GM12865 (cell line): ENCODE measurements at regions not wholly inside any gene's neighbourhood (a gene's known extent, or its start where the extent isn't known, plus 50 kb on each side); places are given as distances from the start of the nearest gene placed in this dataset.

Experiments used
- DNase-seq: peaks from one replicate; pipeline ENCODE4 v3.0.0; 2010; ENCODE audit warnings: low read depth
- H3K4me3 ChIP-seq: 2 replicates; pipeline ENCODE4 v1.5.1; 2011; ENCODE audit warnings: mild to moderate bottlenecking, low read depth, low read length, control low read depth
- TF ChIP-seq, protein P1 (sequence below): IDR thresholded peaks from 2 replicates; pipeline ENCODE4 v1.5.1; 2011; ENCODE audit warnings: low read length, control low read depth, low read depth, inconsistent platforms; ENCODE audit not compliant: insufficient read depth; ENCODE audit errors: missing control alignments

DNA sequence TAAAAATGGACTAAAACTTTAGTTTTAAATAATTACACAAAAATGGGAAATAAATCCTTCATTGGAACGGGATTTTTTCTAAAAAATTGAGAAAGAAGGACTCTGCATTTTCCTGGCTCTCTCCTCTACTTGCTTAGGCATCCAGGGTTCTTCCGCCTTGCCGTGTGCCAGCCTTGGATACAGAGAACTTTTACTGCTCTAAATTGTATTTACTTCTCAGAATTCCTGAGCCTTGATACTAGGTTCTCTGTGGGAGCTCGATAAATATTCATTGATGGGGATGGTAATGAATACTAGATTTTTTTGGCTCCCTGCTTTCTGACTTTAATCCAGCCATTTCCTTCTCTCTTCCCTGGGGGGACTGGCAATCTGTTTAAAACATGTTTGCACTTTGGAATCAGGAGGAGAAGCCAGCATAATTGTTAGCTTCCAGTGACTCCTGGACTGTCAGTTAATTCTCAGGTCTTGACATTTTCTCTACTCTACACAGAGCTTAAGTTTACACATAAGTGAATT lies 746.1 kb upstream of the LRRTM1 start:
- TF ChIP-seq, protein P1, sequence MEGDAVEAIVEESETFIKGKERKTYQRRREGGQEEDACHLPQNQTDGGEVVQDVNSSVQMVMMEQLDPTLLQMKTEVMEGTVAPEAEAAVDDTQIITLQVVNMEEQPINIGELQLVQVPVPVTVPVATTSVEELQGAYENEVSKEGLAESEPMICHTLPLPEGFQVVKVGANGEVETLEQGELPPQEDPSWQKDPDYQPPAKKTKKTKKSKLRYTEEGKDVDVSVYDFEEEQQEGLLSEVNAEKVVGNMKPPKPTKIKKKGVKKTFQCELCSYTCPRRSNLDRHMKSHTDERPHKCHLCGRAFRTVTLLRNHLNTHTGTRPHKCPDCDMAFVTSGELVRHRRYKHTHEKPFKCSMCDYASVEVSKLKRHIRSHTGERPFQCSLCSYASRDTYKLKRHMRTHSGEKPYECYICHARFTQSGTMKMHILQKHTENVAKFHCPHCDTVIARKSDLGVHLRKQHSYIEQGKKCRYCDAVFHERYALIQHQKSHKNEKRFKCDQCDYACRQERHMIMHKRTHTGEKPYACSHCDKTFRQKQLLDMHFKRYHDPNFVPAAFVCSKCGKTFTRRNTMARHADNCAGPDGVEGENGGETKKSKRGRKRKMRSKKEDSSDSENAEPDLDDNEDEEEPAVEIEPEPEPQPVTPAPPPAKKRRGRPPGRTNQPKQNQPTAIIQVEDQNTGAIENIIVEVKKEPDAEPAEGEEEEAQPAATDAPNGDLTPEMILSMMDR: no peak
- H3K4me3 ChIP-seq: no peak overlapping the region
- no peak for DNase-seq

GRCh38 chr2:81043681-81044080 lies 739.1 kb upstream of the LRRTM1 start:
- no peak for DNase-seq
- TF ChIP-seq, protein P1: no peak
- no peak overlapping the region for H3K4me3 ChIP-seq

GRCh38 chr2:81007104-81007503 lies 702.6 kb upstream of the LRRTM1 start:
- H3K4me3 ChIP-seq: no peak overlapping the region
- TF ChIP-seq, protein P1: no peak
- DNase-seq: no peak

- H3K4me3 ChIP-seq: no peak overlapping the region
- TF ChIP-seq, protein P1: no peak
- no peak for DNase-seq
These were observed 698.4 kb upstream of the LRRTM1 start for GRCh38 chr2:81002906-81003305.

DNA sequence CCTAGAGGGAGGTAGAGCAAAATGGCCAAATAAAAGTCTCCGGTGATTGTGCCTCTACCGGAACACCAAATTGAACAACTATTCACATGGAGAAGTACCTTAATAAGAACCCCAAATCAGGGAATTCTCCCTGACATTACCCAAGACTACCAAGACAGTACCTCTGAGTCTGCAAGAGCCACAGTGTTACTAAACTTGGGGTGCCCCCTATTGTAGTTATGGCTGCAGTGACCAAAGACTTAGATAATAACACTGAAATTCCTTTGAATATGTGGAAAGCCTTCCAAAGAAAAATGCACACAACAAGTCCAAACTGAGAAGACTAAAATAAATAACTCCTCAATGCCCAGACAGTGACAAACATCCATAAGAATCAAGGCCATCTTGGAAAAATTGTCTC lies 682.9 kb upstream of the LRRTM1 start:
- TF ChIP-seq, protein P1: no peak
- no peak overlapping the region for H3K4me3 ChIP-seq
- DNase-seq: no peak

DNA sequence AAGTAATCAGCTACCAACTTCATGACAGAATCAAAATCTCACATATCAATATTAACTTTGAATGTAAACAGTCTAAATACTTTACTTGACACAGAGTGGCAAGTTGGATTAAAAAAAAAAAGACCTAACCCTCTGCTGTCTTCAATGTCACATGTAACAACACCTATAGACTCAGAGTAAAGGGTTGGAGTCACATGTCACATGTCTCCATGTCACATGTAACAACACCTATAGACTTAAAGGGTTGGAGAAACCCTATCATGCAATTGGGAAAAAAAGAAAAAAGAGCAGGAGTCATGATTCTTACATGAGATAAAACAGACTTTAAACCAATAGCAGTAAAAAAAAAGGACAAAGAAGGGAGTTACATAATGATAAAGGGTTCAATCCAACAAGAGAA lies 665.3 kb upstream of the LRRTM1 start:
- TF ChIP-seq, protein P1: no peak
- no peak overlapping the region for H3K4me3 ChIP-seq
- DNase-seq: no peak

DNA sequence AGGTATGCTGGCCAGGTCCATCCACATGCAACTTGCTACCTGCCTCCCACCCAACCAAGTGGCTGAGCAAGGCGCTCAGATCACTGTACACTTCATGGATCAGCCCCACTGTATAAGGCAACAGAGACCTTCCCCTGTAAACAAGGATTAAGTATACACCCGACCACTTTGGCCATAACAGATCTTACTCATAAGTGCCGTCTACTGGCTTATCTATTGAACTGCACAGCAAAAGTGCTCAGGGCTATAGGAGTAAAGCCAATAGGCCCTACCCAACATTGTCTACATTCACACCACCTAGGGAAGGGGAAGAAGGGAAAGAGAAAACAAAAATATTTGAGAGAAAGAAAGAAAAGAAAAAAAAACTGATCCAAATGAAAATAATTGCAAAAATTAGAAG lies 663.9 kb upstream of the LRRTM1 start:
- H3K4me3 ChIP-seq: no peak overlapping the region
- TF ChIP-seq, protein P1: peak; percentile 1
- DNase-seq: no peak
